ENCODE measurements at regions not wholly inside any gene's neighbourhood (a gene's known extent, or its start where the extent isn't known, plus 50 kb on each side); places are given as distances from the start of the nearest gene placed in this dataset.
A peak's percentile ranks its signal among the peaks of the same experiment; 100 is the strongest.

GRCh38 chr17:77815127-77815905 lies 143.2 kb upstream of the TNRC6C start:
- H3K4me3 ChIP-seq = no peak overlapping the region
- peaks cover 5 to 14% of the 10 kb centered on the region in 2 donors for H3K4me1 ChIP-seq
- H3K9me3 ChIP-seq = no peaks in the 10 kb centered on the region
- no peaks in the 10 kb centered on the region for H3K36me3 ChIP-seq
- no peaks in the 10 kb centered on the region for H3K27me3 ChIP-seq
- intact Hi-C loops (cut with DNase I; ENCODE audit: low total_unique reads) = no loop called here
- no peak overlapping the region for H3K27ac ChIP-seq
- no peak for DNase-seq
- TF ChIP-seq, protein P1, sequence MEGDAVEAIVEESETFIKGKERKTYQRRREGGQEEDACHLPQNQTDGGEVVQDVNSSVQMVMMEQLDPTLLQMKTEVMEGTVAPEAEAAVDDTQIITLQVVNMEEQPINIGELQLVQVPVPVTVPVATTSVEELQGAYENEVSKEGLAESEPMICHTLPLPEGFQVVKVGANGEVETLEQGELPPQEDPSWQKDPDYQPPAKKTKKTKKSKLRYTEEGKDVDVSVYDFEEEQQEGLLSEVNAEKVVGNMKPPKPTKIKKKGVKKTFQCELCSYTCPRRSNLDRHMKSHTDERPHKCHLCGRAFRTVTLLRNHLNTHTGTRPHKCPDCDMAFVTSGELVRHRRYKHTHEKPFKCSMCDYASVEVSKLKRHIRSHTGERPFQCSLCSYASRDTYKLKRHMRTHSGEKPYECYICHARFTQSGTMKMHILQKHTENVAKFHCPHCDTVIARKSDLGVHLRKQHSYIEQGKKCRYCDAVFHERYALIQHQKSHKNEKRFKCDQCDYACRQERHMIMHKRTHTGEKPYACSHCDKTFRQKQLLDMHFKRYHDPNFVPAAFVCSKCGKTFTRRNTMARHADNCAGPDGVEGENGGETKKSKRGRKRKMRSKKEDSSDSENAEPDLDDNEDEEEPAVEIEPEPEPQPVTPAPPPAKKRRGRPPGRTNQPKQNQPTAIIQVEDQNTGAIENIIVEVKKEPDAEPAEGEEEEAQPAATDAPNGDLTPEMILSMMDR (IDR thresholded peaks at IDR 0.05) = no peak
- no peak for TF ChIP-seq POLR2A (IDR thresholded peaks at IDR 0.05)

DNA sequence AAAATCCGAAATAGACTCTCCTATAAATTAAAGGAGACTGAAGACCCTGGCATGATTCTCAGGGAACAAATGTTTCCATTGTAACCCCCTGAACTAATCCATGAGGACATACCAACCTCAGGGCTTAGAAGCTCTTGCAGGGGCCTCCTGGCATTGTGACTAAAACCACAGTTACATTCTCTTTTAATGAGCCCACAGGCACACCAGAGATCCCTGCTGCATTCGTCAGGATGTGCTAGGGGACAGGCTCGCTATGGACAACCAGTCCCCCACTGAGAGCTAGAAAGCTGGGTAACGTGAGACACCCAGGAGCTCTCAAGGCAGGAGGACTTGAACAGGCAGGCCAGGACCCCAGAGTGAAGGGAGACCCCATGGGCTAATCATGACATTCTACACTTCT lies 140.6 kb upstream of the TNRC6C start:
- no peaks in the 10 kb centered on the region for H3K9me3 ChIP-seq
- no peak overlapping the region for H3K27ac ChIP-seq
- no peaks in the 10 kb centered on the region for H3K36me3 ChIP-seq
- intact Hi-C loops (cut with DNase I; ENCODE audit: low total_unique reads) = no loop called here
- no peak for DNase-seq
- no peak overlapping the region for H3K4me3 ChIP-seq
- no peaks in the 10 kb centered on the region for H3K27me3 ChIP-seq
- TF ChIP-seq POLR2A (IDR thresholded peaks at IDR 0.05) = no peak
- TF ChIP-seq, protein P1 (IDR thresholded peaks at IDR 0.05) = no peak
- peaks cover 0 to 4% of the 10 kb centered on the region in 2 donors for H3K4me1 ChIP-seq

DNA sequence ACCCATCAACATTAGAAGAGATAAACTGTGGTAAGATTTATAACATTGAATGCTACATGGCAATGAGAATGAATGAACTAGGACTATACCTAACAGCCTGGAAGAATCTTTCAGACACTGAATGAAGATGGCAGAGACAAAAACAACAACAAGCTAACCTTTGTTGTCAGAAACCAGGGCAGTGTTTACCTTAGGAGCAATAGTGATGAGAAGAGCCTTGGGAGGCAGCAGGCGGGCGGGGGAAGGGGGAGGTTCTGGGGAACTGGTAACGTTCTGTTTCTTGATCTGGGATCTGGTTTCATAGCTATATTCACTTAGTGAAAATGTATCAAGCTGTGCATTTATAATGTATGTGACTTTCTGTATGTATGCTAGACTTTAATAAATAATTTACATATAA lies 139.0 kb upstream of the TNRC6C start:
- peaks cover 0 to 4% of the 10 kb centered on the region in 2 donors for H3K4me1 ChIP-seq
- intact Hi-C loops (cut with DNase I; ENCODE audit: low total_unique reads) = no loop called here
- no peak overlapping the region for H3K27ac ChIP-seq
- H3K4me3 ChIP-seq = no peak overlapping the region
- TF ChIP-seq, protein P1 (IDR thresholded peaks at IDR 0.05) = no peak
- no peak for TF ChIP-seq POLR2A (IDR thresholded peaks at IDR 0.05)
- H3K9me3 ChIP-seq = no peaks in the 10 kb centered on the region
- no peaks in the 10 kb centered on the region for H3K27me3 ChIP-seq
- no peak for DNase-seq
- no peaks in the 10 kb centered on the region for H3K36me3 ChIP-seq

DNA sequence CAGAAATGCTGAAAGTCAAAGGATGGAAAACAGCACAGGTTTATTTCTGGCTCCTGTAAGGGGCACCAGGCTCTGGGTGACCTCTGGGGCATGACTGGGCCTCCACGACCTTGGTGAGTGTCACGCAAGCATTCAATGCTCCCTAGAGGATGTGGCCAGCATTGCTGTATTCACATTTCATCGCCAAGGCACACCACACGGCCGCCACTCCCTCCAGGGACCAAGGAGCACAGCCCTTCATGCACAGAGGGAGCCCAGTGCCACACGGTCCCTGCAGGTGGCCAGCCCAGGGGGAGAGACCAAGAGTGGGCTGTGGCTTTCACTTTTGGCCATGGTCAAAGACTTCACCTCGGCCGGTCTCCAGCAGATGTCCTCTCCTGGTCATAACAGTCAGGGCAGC lies 137.4 kb upstream of the TNRC6C start:
- Histone ChIP-seq H3K9me3 (no peaks in the 10 kb centered on the region), H3K27ac (no peak overlapping the region), H3K4me1 (peaks cover 0 to 4% of the 10 kb centered on the region in 2 donors), H3K36me3 (no peaks in the 10 kb centered on the region), H3K4me3 (no peak overlapping the region), H3K27me3 (no peaks in the 10 kb centered on the region)
- intact Hi-C loops (cut with DNase I; ENCODE audit: low total_unique reads) = no loop called here
- no peak for DNase-seq
- TF ChIP-seq, protein P1 (IDR thresholded peaks at IDR 0.05) = no peak
- no peak for TF ChIP-seq POLR2A (IDR thresholded peaks at IDR 0.05)

- no peaks in the 10 kb centered on the region for H3K36me3 ChIP-seq
- TF ChIP-seq, protein P1 (IDR thresholded peaks at IDR 0.05) = no peak
- TF ChIP-seq POLR2A (IDR thresholded peaks at IDR 0.05) = no peak
- peaks cover 0 to 4% of the 10 kb centered on the region in 2 donors for H3K4me1 ChIP-seq
- peak; percentile 38 to 70 for DNase-seq
- no peaks in the 10 kb centered on the region for H3K27me3 ChIP-seq
- intact Hi-C loops (cut with DNase I; ENCODE audit: low total_unique reads) = no loop called here
- no peak overlapping the region for H3K27ac ChIP-seq
- no peak overlapping the region for H3K4me3 ChIP-seq
- no peaks in the 10 kb centered on the region for H3K9me3 ChIP-seq
Measured at GRCh38 chr17:77822302-77823030, 136.0 kb upstream of the TNRC6C start.
